ENCODE measurements at regions not wholly inside any gene's neighbourhood (a gene's known extent, or its start where the extent isn't known, plus 50 kb on each side); places are given as distances from the start of the nearest gene placed in this dataset.
A peak's percentile ranks its signal among the peaks of the same experiment; 100 is the strongest.
"Not testable (repeated sequence)": the region's sequence is repeated elsewhere in the genome, so short reads cannot be mapped to it uniquely, and the experiment has no call there.

GRCh38 chr11:71173709-71174108 lies 78.7 kb downstream of the SHANK2 start:
- TF ChIP-seq POLR2AphosphoS5 (IDR thresholded peaks at IDR 0.05) (no peak), POLR2A (IDR thresholded peaks at IDR 0.05) (no peak), EP300 (IDR thresholded peaks at IDR 0.05) (no peak)
- TF ChIP-seq, protein P1, sequence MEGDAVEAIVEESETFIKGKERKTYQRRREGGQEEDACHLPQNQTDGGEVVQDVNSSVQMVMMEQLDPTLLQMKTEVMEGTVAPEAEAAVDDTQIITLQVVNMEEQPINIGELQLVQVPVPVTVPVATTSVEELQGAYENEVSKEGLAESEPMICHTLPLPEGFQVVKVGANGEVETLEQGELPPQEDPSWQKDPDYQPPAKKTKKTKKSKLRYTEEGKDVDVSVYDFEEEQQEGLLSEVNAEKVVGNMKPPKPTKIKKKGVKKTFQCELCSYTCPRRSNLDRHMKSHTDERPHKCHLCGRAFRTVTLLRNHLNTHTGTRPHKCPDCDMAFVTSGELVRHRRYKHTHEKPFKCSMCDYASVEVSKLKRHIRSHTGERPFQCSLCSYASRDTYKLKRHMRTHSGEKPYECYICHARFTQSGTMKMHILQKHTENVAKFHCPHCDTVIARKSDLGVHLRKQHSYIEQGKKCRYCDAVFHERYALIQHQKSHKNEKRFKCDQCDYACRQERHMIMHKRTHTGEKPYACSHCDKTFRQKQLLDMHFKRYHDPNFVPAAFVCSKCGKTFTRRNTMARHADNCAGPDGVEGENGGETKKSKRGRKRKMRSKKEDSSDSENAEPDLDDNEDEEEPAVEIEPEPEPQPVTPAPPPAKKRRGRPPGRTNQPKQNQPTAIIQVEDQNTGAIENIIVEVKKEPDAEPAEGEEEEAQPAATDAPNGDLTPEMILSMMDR (IDR thresholded peaks at IDR 0.05): no peak
- no peaks in the 10 kb centered on the region for H3K4me1 ChIP-seq
- DNase-seq (ENCODE audit: low spot score in 2 of 2): no peak
- H3K4me3 ChIP-seq: no peak overlapping the region
- WGBS: 94% methylated on average over 4 of the region's 4 CpGs
- no peaks in the 10 kb centered on the region for H3K36me3 ChIP-seq
- no peak overlapping the region for H3K27ac ChIP-seq
- H3K27me3 ChIP-seq: no peaks in the 10 kb centered on the region
- H3K9me3 ChIP-seq: peaks cover 5% of the 10 kb centered on the region

GRCh38 chr11:71172680-71173079 lies 79.7 kb downstream of the SHANK2 start:
- TF ChIP-seq, protein P1 (IDR thresholded peaks at IDR 0.05): no peak
- TF ChIP-seq POLR2A (IDR thresholded peaks at IDR 0.05): no peak
- no peak for TF ChIP-seq POLR2AphosphoS5 (IDR thresholded peaks at IDR 0.05)
- TF ChIP-seq EP300 (IDR thresholded peaks at IDR 0.05): no peak
- peak in 1 of 2 donors; percentile 21 for DNase-seq (ENCODE audit: low spot score in 2 of 2)
- H3K27ac ChIP-seq: no peak overlapping the region
- no peak overlapping the region for H3K4me3 ChIP-seq
- peaks cover 5% of the 10 kb centered on the region for H3K9me3 ChIP-seq
- no peaks in the 10 kb centered on the region for H3K27me3 ChIP-seq
- H3K4me1 ChIP-seq: no peaks in the 10 kb centered on the region
- no peaks in the 10 kb centered on the region for H3K36me3 ChIP-seq
- 41% methylated on average over 5 of the region's 9 CpGs for WGBS

DNA sequence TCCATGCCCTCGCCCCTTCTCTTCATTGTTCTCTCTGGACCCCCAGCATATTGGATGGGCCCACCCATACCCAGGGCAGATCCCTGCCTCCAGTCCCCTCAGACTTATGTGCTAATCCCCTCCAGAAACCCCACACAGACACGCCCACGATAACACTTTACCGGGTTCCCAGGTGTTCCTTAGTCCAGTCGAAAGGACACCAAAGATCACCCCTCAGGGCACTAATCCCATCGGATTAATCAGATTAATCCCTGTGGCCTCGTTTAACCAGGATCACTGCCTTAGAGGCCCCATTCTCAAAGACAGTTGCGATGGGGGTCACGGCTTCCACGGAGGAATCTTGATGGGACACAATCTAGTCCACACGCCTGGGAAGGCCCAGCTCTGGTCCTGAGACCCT lies 80.8 kb downstream of the SHANK2 start:
- H3K4me3 ChIP-seq: no peak overlapping the region
- H3K27ac ChIP-seq: no peak overlapping the region
- WGBS: 90% methylated on average over 10 of the region's 11 CpGs
- H3K4me1 ChIP-seq: no peaks in the 10 kb centered on the region
- H3K27me3 ChIP-seq: no peaks in the 10 kb centered on the region
- H3K9me3 ChIP-seq: peaks cover 5% of the 10 kb centered on the region
- peak in 1 of 2 donors; percentile 28 for DNase-seq (ENCODE audit: low spot score in 2 of 2)
- no peaks in the 10 kb centered on the region for H3K36me3 ChIP-seq
- TF ChIP-seq POLR2A (IDR thresholded peaks at IDR 0.05) (no peak), POLR2AphosphoS5 (IDR thresholded peaks at IDR 0.05) (no peak), EP300 (IDR thresholded peaks at IDR 0.05) (no peak)
- TF ChIP-seq, protein P1 (IDR thresholded peaks at IDR 0.05): no peak

GRCh38 chr11:71170624-71171423 lies 81.6 kb downstream of the SHANK2 start:
- H3K36me3 ChIP-seq: no peaks in the 10 kb centered on the region
- DNase-seq (ENCODE audit: low spot score in 2 of 2): peak in 1 of 2 donors; percentile 8
- TF ChIP-seq POLR2AphosphoS5 (IDR thresholded peaks at IDR 0.05): no peak
- TF ChIP-seq POLR2A (IDR thresholded peaks at IDR 0.05): no peak
- TF ChIP-seq EP300 (IDR thresholded peaks at IDR 0.05): no peak
- TF ChIP-seq, protein P1 (IDR thresholded peaks at IDR 0.05): no peak
- no peak overlapping the region for H3K27ac ChIP-seq
- WGBS: 91% methylated on average over 27 of the region's 31 CpGs
- peaks cover under 1% of the 10 kb centered on the region for H3K9me3 ChIP-seq
- no peak overlapping the region for H3K4me3 ChIP-seq
- no peaks in the 10 kb centered on the region for H3K4me1 ChIP-seq
- H3K27me3 ChIP-seq: no peaks in the 10 kb centered on the region

GRCh38 chr11:71169313-71169712 lies 83.1 kb downstream of the SHANK2 start:
- no peak for DNase-seq (ENCODE audit: low spot score in 2 of 2)
- Histone ChIP-seq H3K9me3 (no peaks in the 10 kb centered on the region), H3K36me3 (no peaks in the 10 kb centered on the region), H3K4me3 (no peak overlapping the region), H3K27ac (no peak overlapping the region), H3K4me1 (no peaks in the 10 kb centered on the region), H3K27me3 (no peaks in the 10 kb centered on the region)
- WGBS: 80% methylated on average over 8 of the region's 8 CpGs
- TF ChIP-seq EP300 (IDR thresholded peaks at IDR 0.05) (no peak), POLR2A (IDR thresholded peaks at IDR 0.05) (no peak), POLR2AphosphoS5 (IDR thresholded peaks at IDR 0.05) (no peak)
- TF ChIP-seq, protein P1 (IDR thresholded peaks at IDR 0.05): no peak

GRCh38 chr11:71167814-71168213 lies 84.6 kb downstream of the SHANK2 start:
- not testable (repeated sequence) for H3K36me3 ChIP-seq, H3K9me3 ChIP-seq, H3K4me1 ChIP-seq, H3K27ac ChIP-seq, H3K4me3 ChIP-seq, H3K27me3 ChIP-seq
- WGBS: 100% methylated on average over 4 of the region's 31 CpGs
- DNase-seq (ENCODE audit: low spot score in 2 of 2): peak in 1 of 2 donors; percentile 2
